GM23338 (cell line): ENCODE measurements at regions not wholly inside any gene's neighbourhood (a gene's known extent, or its start where the extent isn't known, plus 50 kb on each side); places are given as distances from the start of the nearest gene placed in this dataset.

ENCODE experiments used
- ATAC-seq: fragments of 200-7000 bp; cut with Tn5 transposase; 3 replicates; pipeline ENCODE4 v1.9.1; 2020
- DNase-seq: peaks from one replicate; pipeline ENCODE4 v3.0.0-alpha.2; 2015; ENCODE audit warnings: low spot score
- H2AFZ ChIP-seq: fragments of 200-600 bp; sonication (generic); 2 replicates; pipeline ENCODE4 v1.8.0; 2016; ENCODE audit warnings: antibody characterized with exemption, mild to moderate bottlenecking, moderate library complexity
- H3F3A ChIP-seq: fragments of 200-600 bp; sonication (generic); replicated peaks from 2 replicates; pipeline ENCODE4 v1.8.0; 2017; ENCODE audit warnings: antibody characterized with exemption, mixed run types, low read depth
- H3K27ac ChIP-seq: fragments of 200-600 bp; sonication (generic); 2 replicates; pipeline ENCODE4 v1.6.1; 2016; ENCODE audit warnings: low read depth
- H3K27me3 ChIP-seq: fragments of 200-600 bp; sonication (generic); 2 replicates; pipeline ENCODE4 v1.8.0; 2016; ENCODE audit warnings: mild to moderate bottlenecking, mixed run types, moderate library complexity; ENCODE audit not compliant: insufficient read depth
- H3K36me3 ChIP-seq: fragments of 200-600 bp; sonication (generic); 2 replicates; pipeline ENCODE4 v1.8.0; 2016; ENCODE audit warnings: mild to moderate bottlenecking; ENCODE audit not compliant: insufficient read depth
- H3K4me1 ChIP-seq: fragments of 200-600 bp; sonication (generic); 2 replicates; pipeline ENCODE4 v1.8.0; 2016; ENCODE audit warnings: mild to moderate bottlenecking, moderate library complexity; ENCODE audit not compliant: insufficient read depth
- H3K4me2 ChIP-seq: fragments of 200-600 bp; sonication (generic); 2 replicates; pipeline ENCODE4 v1.7.1; 2017; ENCODE audit warnings: mixed run types
- H3K4me3 ChIP-seq: fragments of 200-600 bp; sonication (generic); 2 replicates; pipeline ENCODE4 v1.6.1; 2016; ENCODE audit warnings: mixed run types
- H3K79me2 ChIP-seq: fragments of 200-600 bp; sonication (generic); replicated peaks from 2 replicates; pipeline ENCODE4 v1.8.0; 2017; ENCODE audit warnings: mild to moderate bottlenecking; ENCODE audit not compliant: insufficient read depth
- H3K9me2 ChIP-seq: fragments of 200-600 bp; sonication (generic); 2 replicates; pipeline ENCODE4 v1.8.0; 2017; ENCODE audit not compliant: insufficient read depth
- H4K20me1 ChIP-seq: fragments of 200-600 bp; sonication (generic); replicated peaks from 2 replicates; pipeline ENCODE4 v1.8.0; 2017; ENCODE audit warnings: mild to moderate bottlenecking; ENCODE audit not compliant: insufficient read depth
- H3K27ac Mint-ChIP-seq: 2 replicates; pipeline ENCODE4 v1.8.0; 2020; ENCODE audit warnings: inconsistent platforms, mild to moderate bottlenecking, moderate library complexity, mixed read lengths
- H3K27me3 Mint-ChIP-seq: 3 replicates; pipeline ENCODE4 v1.8.0; 2022; ENCODE audit warnings: low read depth, mild to moderate bottlenecking, moderate library complexity, mixed read lengths, inconsistent platforms; ENCODE audit not compliant: insufficient read depth, poor library complexity
- H3K36me3 Mint-ChIP-seq: 3 replicates; pipeline ENCODE4 v1.8.0; 2021; ENCODE audit warnings: low read depth, mild to moderate bottlenecking, inconsistent platforms, moderate library complexity, mixed read lengths
- H3K4me1 Mint-ChIP-seq: 3 replicates; pipeline ENCODE4 v1.8.0; 2020; ENCODE audit warnings: mild to moderate bottlenecking, inconsistent platforms, mixed read lengths
- H3K4me3 Mint-ChIP-seq: 3 replicates; pipeline ENCODE4 v1.8.0; 2021; ENCODE audit warnings: moderate library complexity, mild to moderate bottlenecking, inconsistent platforms, mixed read lengths
- H3K9me3 Mint-ChIP-seq: 3 replicates; pipeline ENCODE4 v1.8.0; 2020; ENCODE audit warnings: moderate library complexity, mild to moderate bottlenecking, inconsistent platforms, mixed read lengths
- EZH2 ChIP-seq: fragments of 200-600 bp; sonication (generic); IDR thresholded peaks from one replicate; pipeline ENCODE4 v1.8.0; 2017; ENCODE audit warnings: antibody characterized with exemption, mild to moderate bottlenecking, low read depth; ENCODE audit not compliant: unreplicated experiment
- NANOG ChIP-seq: IDR thresholded peaks from 2 replicates; pipeline ENCODE4 v1.6.1; 2016; ENCODE audit warnings: antibody characterized with exemption, borderline replicate concordance
- TF ChIP-seq, protein P1 (sequence below): fragments of 250-450 bp; sonication (Bioruptor Pico); IDR thresholded peaks from 2 replicates; pipeline ENCODE4 v1.5.0; 2020; ENCODE audit warnings: mild to moderate bottlenecking, moderate library complexity
- TF ChIP-seq, protein P2 (sequence below): IDR thresholded peaks from 2 replicates; pipeline ENCODE4 v1.6.1; 2016; ENCODE audit warnings: antibody characterized with exemption
- TF ChIP-seq, protein P3 (sequence below), 2 experiments: fragments of 200-600 bp in 1 of 2; sonication (generic) in 1 of 2; conservative IDR thresholded peaks; 2 replicates each; pipeline versions ENCODE4 v1.5.1 to v1.6.1; 2016 to 2017; ENCODE audit warnings: antibody characterized with exemption in 2 of 2, low read depth in 2 of 2, mild to moderate bottlenecking in 2 of 2, moderate library complexity in 1 of 2

DNA sequence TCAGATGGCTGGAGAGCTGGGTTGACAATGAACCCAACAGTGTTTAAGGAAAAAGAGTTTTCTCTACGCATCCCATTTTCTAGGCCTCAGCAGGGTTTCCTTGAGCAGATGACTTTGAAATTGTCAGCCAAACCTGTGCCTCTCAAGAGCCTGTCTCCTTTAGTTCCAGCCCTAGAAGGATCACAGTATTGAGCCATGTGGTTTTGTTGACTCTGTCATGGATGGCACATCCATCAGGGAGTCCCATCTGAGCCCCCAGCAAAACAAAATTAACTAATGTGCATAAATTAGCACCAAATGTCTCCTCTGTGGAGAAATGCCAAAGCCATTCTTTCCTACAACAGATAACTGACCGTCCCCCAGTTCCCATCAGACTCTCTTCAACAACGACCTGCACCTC lies 103.8 kb upstream of the BLID start:
- no peak overlapping the region for H3K4me3 Mint-ChIP-seq
- Histone ChIP-seq H3K79me2 (no peaks in the 10 kb centered on the region), H3K27ac (no peak overlapping the region), H3K36me3 (no peaks in the 10 kb centered on the region), H3K4me3 (no peak overlapping the region), H3K9me2 (peaks cover 7% of the 10 kb centered on the region; the same call in 1 of the 2 replicates), H3F3A (no peaks in the 10 kb centered on the region), H3K27me3 (no peaks in the 10 kb centered on the region), H2AFZ (peak overlapping the region; percentile 20; the same call in 1 of the 2 replicates), H4K20me1 (no peaks in the 10 kb centered on the region), H3K4me2 (no peak overlapping the region), H3K4me1 (peaks cover 12% of the 10 kb centered on the region; the same call in 1 of the 2 replicates)
- TF ChIP-seq, protein P1, sequence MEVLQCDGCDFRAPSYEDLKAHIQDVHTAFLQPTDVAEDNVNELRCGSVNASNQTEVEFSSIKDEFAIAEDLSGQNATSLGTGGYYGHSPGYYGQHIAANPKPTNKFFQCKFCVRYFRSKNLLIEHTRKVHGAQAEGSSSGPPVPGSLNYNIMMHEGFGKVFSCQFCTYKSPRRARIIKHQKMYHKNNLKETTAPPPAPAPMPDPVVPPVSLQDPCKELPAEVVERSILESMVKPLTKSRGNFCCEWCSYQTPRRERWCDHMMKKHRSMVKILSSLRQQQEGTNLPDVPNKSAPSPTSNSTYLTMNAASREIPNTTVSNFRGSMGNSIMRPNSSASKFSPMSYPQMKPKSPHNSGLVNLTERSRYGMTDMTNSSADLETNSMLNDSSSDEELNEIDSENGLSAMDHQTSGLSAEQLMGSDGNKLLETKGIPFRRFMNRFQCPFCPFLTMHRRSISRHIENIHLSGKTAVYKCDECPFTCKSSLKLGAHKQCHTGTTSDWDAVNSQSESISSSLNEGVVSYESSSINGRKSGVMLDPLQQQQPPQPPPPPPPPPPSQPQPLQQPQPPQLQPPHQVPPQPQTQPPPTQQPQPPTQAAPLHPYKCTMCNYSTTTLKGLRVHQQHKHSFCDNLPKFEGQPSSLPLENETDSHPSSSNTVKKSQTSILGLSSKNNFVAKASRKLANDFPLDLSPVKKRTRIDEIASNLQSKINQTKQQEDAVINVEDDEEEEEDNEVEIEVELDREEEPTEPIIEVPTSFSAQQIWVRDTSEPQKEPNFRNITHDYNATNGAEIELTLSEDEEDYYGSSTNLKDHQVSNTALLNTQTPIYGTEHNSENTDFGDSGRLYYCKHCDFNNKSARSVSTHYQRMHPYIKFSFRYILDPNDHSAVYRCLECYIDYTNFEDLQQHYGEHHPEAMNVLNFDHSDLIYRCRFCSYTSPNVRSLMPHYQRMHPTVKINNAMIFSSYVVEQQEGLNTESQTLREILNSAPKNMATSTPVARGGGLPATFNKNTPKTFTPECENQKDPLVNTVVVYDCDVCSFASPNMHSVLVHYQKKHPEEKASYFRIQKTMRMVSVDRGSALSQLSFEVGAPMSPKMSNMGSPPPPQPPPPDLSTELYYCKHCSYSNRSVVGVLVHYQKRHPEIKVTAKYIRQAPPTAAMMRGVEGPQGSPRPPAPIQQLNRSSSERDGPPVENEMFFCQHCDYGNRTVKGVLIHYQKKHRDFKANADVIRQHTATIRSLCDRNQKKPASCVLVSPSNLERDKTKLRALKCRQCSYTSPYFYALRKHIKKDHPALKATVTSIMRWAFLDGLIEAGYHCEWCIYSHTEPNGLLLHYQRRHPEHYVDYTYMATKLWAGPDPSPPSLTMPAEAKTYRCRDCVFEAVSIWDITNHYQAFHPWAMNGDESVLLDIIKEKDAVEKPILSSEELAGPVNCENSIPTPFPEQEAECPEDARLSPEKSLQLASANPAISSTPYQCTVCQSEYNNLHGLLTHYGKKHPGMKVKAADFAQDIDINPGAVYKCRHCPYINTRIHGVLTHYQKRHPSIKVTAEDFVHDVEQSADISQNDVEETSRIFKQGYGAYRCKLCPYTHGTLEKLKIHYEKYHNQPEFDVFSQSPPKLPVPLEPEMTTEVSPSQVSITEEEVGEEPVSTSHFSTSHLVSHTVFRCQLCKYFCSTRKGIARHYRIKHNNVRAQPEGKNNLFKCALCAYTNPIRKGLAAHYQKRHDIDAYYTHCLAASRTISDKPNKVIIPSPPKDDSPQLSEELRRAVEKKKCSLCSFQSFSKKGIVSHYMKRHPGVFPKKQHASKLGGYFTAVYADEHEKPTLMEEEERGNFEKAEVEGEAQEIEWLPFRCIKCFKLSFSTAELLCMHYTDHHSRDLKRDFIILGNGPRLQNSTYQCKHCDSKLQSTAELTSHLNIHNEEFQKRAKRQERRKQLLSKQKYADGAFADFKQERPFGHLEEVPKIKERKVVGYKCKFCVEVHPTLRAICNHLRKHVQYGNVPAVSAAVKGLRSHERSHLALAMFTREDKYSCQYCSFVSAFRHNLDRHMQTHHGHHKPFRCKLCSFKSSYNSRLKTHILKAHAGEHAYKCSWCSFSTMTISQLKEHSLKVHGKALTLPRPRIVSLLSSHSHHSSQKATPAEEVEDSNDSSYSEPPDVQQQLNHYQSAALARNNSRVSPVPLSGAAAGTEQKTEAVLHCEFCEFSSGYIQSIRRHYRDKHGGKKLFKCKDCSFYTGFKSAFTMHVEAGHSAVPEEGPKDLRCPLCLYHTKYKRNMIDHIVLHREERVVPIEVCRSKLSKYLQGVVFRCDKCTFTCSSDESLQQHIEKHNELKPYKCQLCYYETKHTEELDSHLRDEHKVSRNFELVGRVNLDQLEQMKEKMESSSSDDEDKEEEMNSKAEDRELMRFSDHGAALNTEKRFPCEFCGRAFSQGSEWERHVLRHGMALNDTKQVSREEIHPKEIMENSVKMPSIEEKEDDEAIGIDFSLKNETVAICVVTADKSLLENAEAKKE (CRISPR knock-in tag), result no peak
- TF ChIP-seq EZH2, result no peak
- no peak for TF ChIP-seq NANOG
- peaks cover 5% of the 10 kb centered on the region for H3K27me3 Mint-ChIP-seq
- ATAC-seq, result no peak
- peaks cover 26% of the 10 kb centered on the region for H3K4me1 Mint-ChIP-seq
- no peak overlapping the region for H3K27ac Mint-ChIP-seq
- DNase-seq, result no peak
- no peaks in the 10 kb centered on the region for H3K9me3 Mint-ChIP-seq
- no peaks in the 10 kb centered on the region for H3K36me3 Mint-ChIP-seq

DNA sequence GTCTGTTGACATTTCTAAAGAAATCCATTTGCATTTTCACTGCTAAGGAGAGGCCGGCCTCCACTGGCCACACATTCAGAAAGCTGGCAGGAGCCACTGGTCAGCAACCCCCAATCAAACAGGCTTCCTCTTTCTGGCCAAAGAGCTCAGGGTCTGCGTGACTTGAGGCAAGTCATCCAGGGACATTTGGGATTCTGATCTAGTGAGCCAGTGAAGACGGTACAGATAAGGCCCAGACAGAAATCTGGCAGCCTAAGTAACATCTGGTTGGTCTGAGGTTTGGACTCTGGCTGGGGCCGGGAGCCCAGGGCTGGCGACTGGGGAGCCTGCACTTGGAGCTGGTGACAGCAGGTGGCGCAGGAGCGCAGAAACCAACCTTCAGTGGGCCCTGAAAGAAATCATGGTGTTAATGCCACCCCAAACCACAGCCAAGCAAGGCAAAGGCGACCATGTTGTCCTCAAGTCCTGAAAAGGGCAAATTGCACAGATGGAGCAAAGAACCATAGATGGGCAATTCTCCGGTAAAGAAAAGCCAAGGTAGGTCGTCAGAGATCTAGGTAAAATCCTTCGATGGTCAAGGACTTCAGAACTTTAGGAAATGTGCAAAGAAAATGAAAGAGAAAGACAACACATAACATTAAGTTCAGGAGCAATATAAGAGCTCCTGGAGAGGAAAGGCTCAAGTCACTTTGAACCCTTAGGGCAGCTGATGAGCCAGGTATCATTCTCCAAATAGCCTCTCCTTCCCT lies 99.4 kb upstream of the BLID start:
- Histone ChIP-seq H3K4me2 (peak overlapping the region; percentile 54), H2AFZ (peak overlapping the region; percentile 94), H3K27ac (no peak overlapping the region), H3K4me1 (peaks cover 12% of the 10 kb centered on the region; the same call in 1 of the 2 replicates), H3K36me3 (no peaks in the 10 kb centered on the region), H3K9me2 (peaks cover 7% of the 10 kb centered on the region; the same call in 1 of the 2 replicates), H4K20me1 (no peaks in the 10 kb centered on the region), H3K79me2 (no peaks in the 10 kb centered on the region), H3K4me3 (no peak overlapping the region), H3F3A (no peaks in the 10 kb centered on the region), H3K27me3 (no peaks in the 10 kb centered on the region)
- peaks cover 3% of the 10 kb centered on the region for H3K27me3 Mint-ChIP-seq
- H3K9me3 Mint-ChIP-seq, result 0 out of 3 replicates have a peak, but pooled peaks cover 4% of the 10 kb centered on the region
- peaks cover 26% of the 10 kb centered on the region for H3K4me1 Mint-ChIP-seq
- DNase-seq, result peak; percentile 85
- ATAC-seq, result peak; percentile 97
- H3K36me3 Mint-ChIP-seq, result no peaks in the 10 kb centered on the region
- H3K27ac Mint-ChIP-seq, result no peak overlapping the region; the same call in 1 of the 2 replicates
- no peak overlapping the region for H3K4me3 Mint-ChIP-seq
- TF ChIP-seq, protein P2, sequence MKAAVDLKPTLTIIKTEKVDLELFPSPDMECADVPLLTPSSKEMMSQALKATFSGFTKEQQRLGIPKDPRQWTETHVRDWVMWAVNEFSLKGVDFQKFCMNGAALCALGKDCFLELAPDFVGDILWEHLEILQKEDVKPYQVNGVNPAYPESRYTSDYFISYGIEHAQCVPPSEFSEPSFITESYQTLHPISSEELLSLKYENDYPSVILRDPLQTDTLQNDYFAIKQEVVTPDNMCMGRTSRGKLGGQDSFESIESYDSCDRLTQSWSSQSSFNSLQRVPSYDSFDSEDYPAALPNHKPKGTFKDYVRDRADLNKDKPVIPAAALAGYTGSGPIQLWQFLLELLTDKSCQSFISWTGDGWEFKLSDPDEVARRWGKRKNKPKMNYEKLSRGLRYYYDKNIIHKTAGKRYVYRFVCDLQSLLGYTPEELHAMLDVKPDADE, result no peak
- TF ChIP-seq, protein P3, sequence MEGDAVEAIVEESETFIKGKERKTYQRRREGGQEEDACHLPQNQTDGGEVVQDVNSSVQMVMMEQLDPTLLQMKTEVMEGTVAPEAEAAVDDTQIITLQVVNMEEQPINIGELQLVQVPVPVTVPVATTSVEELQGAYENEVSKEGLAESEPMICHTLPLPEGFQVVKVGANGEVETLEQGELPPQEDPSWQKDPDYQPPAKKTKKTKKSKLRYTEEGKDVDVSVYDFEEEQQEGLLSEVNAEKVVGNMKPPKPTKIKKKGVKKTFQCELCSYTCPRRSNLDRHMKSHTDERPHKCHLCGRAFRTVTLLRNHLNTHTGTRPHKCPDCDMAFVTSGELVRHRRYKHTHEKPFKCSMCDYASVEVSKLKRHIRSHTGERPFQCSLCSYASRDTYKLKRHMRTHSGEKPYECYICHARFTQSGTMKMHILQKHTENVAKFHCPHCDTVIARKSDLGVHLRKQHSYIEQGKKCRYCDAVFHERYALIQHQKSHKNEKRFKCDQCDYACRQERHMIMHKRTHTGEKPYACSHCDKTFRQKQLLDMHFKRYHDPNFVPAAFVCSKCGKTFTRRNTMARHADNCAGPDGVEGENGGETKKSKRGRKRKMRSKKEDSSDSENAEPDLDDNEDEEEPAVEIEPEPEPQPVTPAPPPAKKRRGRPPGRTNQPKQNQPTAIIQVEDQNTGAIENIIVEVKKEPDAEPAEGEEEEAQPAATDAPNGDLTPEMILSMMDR (conservative IDR thresholded peaks at IDR 0.05; ENCODE audit: low read depth in 2 of 2), result peak; percentile 81 to 86
